OCI-LY3 (cell line): ENCODE measurements at regions not wholly inside any gene's neighbourhood (a gene's known extent, or its start where the extent isn't known, plus 50 kb on each side); places are given as distances from the start of the nearest gene placed in this dataset.

Source experiments
- H2AFZ ChIP-seq: fragments of 200-600, 300-600 bp; shearing (Covaris generic); 2 replicates; pipeline ENCODE4 v1.6.0; 2014; ENCODE audit warnings: antibody characterized with exemption, low read depth, low read length
- H3K27ac ChIP-seq: fragments of 200-600, 300-600 bp; sonication (generic); 2 replicates; pipeline ENCODE4 v1.5.1; 2014; ENCODE audit warnings: mild to moderate bottlenecking, low read length, moderate library complexity, mixed read lengths
- H3K27me3 ChIP-seq: fragments of 200-600, 300-600 bp; sonication (generic); 2 replicates; pipeline ENCODE4 v1.6.1; 2014; ENCODE audit warnings: low read depth, low read length, mixed read lengths
- H3K36me3 ChIP-seq: fragments of 200-600, 300-600 bp; sonication (generic); replicated peaks from 2 replicates; pipeline ENCODE3; 2014; ENCODE audit warnings: low read depth, low read length, mixed read lengths
- H3K4me1 ChIP-seq: fragments of 300-600, 200-600 bp; sonication (generic); 2 replicates; pipeline ENCODE4 v1.6.1; 2014; ENCODE audit warnings: low read length, mixed read lengths
- H3K4me2 ChIP-seq: fragments of 200-600, 300-600 bp; sonication (generic); 2 replicates; pipeline ENCODE4 v1.6.1; 2014; ENCODE audit warnings: low read length, mixed read lengths
- H3K4me3 ChIP-seq: fragments of 300-600, 200-600 bp; sonication (generic); 2 replicates; pipeline ENCODE4 v1.5.1; 2014; ENCODE audit warnings: antibody characterized with exemption, mild to moderate bottlenecking, low read length, moderate library complexity
- H3K79me2 ChIP-seq: fragments of 300-600, 200-600 bp; shearing (Covaris generic); 2 replicates; pipeline ENCODE4 v1.6.1; 2014; ENCODE audit warnings: mild to moderate bottlenecking, low read length, mixed read lengths
- H3K9ac ChIP-seq: fragments of 300-600, 200-600 bp; shearing (Covaris generic); 2 replicates; pipeline ENCODE4 v1.6.0; 2014; ENCODE audit warnings: mild to moderate bottlenecking, low read length, moderate library complexity
- H3K9me3 ChIP-seq: fragments of 200-600, 300-600 bp; shearing (Covaris generic); 2 replicates; pipeline ENCODE4 v1.6.1; 2014; ENCODE audit warnings: low read length, mixed read lengths; ENCODE audit not compliant: insufficient read depth
- H4K20me1 ChIP-seq: fragments of 200-600, 300-600 bp; sonication (generic); 2 replicates; pipeline ENCODE4 v1.6.1; 2016; ENCODE audit warnings: low read length, mixed read lengths; ENCODE audit not compliant: insufficient read depth
- EZH2phosphoT487 ChIP-seq: fragments of 200-600 bp; shearing (Covaris generic); IDR thresholded peaks from 2 replicates; pipeline ENCODE4 v1.6.1; 2018; ENCODE audit warnings: antibody characterized with exemption, mixed run types, low read depth
- TF ChIP-seq, protein P1 (sequence below): fragments of 200-600, 300-600 bp; sonication (generic); IDR thresholded peaks from 2 replicates; pipeline ENCODE4 v1.5.1; 2014; ENCODE audit warnings: antibody characterized with exemption, low read length, low read depth

DNA sequence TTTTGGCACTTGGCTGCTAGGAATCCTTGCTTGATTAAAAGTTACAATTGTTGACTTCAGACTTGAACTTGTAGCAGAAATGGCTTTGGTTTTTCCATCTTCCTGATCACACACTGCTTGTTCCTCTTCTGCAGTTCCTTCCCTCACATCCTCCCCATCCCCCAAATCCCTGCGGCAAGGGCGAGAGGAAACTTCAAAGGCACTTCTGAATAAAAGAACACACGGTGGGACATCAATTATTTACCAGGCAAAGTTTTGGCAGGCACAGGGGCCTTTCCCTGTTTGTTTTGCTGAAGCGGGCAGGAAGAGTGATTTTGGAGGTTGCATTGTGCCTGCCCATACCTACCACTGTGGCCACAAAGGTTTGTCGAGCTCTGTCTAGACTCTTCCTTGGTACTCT, 260.9 kb downstream of the KIF4B start:
- TF ChIP-seq, protein P1, sequence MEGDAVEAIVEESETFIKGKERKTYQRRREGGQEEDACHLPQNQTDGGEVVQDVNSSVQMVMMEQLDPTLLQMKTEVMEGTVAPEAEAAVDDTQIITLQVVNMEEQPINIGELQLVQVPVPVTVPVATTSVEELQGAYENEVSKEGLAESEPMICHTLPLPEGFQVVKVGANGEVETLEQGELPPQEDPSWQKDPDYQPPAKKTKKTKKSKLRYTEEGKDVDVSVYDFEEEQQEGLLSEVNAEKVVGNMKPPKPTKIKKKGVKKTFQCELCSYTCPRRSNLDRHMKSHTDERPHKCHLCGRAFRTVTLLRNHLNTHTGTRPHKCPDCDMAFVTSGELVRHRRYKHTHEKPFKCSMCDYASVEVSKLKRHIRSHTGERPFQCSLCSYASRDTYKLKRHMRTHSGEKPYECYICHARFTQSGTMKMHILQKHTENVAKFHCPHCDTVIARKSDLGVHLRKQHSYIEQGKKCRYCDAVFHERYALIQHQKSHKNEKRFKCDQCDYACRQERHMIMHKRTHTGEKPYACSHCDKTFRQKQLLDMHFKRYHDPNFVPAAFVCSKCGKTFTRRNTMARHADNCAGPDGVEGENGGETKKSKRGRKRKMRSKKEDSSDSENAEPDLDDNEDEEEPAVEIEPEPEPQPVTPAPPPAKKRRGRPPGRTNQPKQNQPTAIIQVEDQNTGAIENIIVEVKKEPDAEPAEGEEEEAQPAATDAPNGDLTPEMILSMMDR: no peak
- TF ChIP-seq EZH2phosphoT487: no peak
- H3K9me3 ChIP-seq: no peaks in the 10 kb centered on the region
- no peak overlapping the region for H3K4me3 ChIP-seq
- no peak overlapping the region for H3K27ac ChIP-seq
- H3K4me1 ChIP-seq: no peaks in the 10 kb centered on the region
- H3K36me3 ChIP-seq: no peaks in the 10 kb centered on the region
- H3K27me3 ChIP-seq: no peaks in the 10 kb centered on the region
- no peak overlapping the region for H3K4me2 ChIP-seq
- no peak overlapping the region for H3K9ac ChIP-seq
- no peak overlapping the region for H2AFZ ChIP-seq
- H3K79me2 ChIP-seq: no peaks in the 10 kb centered on the region
- H4K20me1 ChIP-seq: no peaks in the 10 kb centered on the region

- Histone ChIP-seq H3K4me3 (no peak overlapping the region), H4K20me1 (no peaks in the 10 kb centered on the region), H3K9ac (no peak overlapping the region), H2AFZ (no peak overlapping the region), H3K27me3 (no peaks in the 10 kb centered on the region), H3K27ac (no peak overlapping the region), H3K4me2 (no peak overlapping the region), H3K9me3 (no peaks in the 10 kb centered on the region), H3K4me1 (no peaks in the 10 kb centered on the region), H3K79me2 (no peaks in the 10 kb centered on the region), H3K36me3 (no peaks in the 10 kb centered on the region)
- TF ChIP-seq, protein P1: no peak
- TF ChIP-seq EZH2phosphoT487: no peak
These were observed 261.7 kb downstream of the KIF4B start for GRCh38 chr5:155275222-155275621.

GRCh38 chr5:155276231-155276630, 262.7 kb downstream of the KIF4B start:
- Histone ChIP-seq H3K27ac (no peak overlapping the region), H3K9me3 (no peaks in the 10 kb centered on the region), H3K4me1 (no peaks in the 10 kb centered on the region), H4K20me1 (no peaks in the 10 kb centered on the region), H3K4me3 (no peak overlapping the region), H3K79me2 (no peaks in the 10 kb centered on the region), H3K9ac (no peak overlapping the region), H3K4me2 (no peak overlapping the region), H2AFZ (no peak overlapping the region), H3K36me3 (no peaks in the 10 kb centered on the region), H3K27me3 (no peaks in the 10 kb centered on the region)
- TF ChIP-seq, protein P1: no peak
- no peak for TF ChIP-seq EZH2phosphoT487

DNA sequence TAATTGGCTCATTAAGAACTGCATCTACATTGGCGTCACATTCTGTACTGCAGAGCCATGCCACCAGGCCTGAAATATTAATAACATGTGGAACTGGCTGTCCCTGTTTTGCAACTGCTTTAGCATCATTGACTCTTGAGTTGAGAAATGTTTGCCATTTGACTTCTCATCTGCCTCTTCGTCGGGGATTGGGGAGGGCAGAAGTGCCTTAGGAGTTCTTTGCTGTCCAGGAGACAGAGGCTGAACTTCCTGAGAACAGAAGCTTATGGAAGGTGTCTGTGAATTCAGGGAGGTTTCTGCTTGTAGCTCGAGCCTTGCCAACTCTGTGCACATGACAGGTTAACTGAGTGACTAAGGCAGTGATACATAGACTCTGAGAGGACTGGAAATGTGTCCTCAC, 265.0 kb downstream of the KIF4B start:
- Histone ChIP-seq H3K27ac (no peak overlapping the region), H3K9me3 (no peaks in the 10 kb centered on the region), H3K4me2 (no peak overlapping the region), H2AFZ (no peak overlapping the region), H3K36me3 (no peaks in the 10 kb centered on the region), H3K9ac (no peak overlapping the region), H3K4me3 (no peak overlapping the region), H3K27me3 (no peaks in the 10 kb centered on the region), H3K4me1 (no peaks in the 10 kb centered on the region), H3K79me2 (no peaks in the 10 kb centered on the region), H4K20me1 (no peaks in the 10 kb centered on the region)
- TF ChIP-seq, protein P1: no peak
